IMR-90 (cell line): ENCODE measurements at regions not wholly inside any gene's neighbourhood (a gene's known extent, or its start where the extent isn't known, plus 50 kb on each side); places are given as distances from the start of the nearest gene placed in this dataset.

ENCODE experiments used
- ATAC-seq: fragments of 200-7000 bp; cut with Tn5 transposase; 2 replicates; pipeline ENCODE4 v1.9.1; 2020; ENCODE audit warnings: low read depth, mild to moderate bottlenecking, moderate library complexity
- BruUV-seq: library from RNA; stranded (reverse); fragments of 400-500 nt; replicated peaks from 2 replicates; lab custom pipeline; 2021; lab: Mats Ljungman, UMichigan
- CTCF ChIA-PET: fragments of 300-600 bp; formaldehyde crosslinking; extraction: SDS; loops from one replicate; lab custom pipeline; 2021; ENCODE audit warnings: antibody characterized with exemption; lab: Yijun Ruan, JAX
- POLR2A ChIA-PET: fragments of 300-600 bp; sonication (Branson Sonifier 250); formaldehyde crosslinking; loops from one replicate; lab custom pipeline; 2022; ENCODE audit warnings: antibody characterized with exemption; ENCODE audit not compliant: unreplicated experiment; lab: Charles Lee
- DNase-seq: peaks from one replicate; pipeline ENCODE4 v3.0.0; 2013
- H2AFZ ChIP-seq: replicated peaks from 2 replicates; pipeline ENCODE3; 2013; ENCODE audit warnings: low read length, mild to moderate bottlenecking; ENCODE audit not compliant: poor library complexity
- H2AK5ac ChIP-seq: 2 replicates; pipeline ENCODE4 v1.6.1; 2013; ENCODE audit warnings: low read depth, low read length, inconsistent platforms
- H2AK9ac ChIP-seq: replicated peaks from 2 replicates; pipeline ENCODE3; 2013; ENCODE audit warnings: mild to moderate bottlenecking, low read depth, low read length, moderate library complexity; ENCODE audit not compliant: poor library complexity
- H2BK120ac ChIP-seq: 2 replicates; pipeline ENCODE4 v1.6.1; 2013; ENCODE audit warnings: low read depth, low read length, inconsistent platforms
- H2BK15ac ChIP-seq: 3 replicates; pipeline ENCODE4 v1.6.1; 2013; ENCODE audit warnings: low read depth, low read length, inconsistent platforms
- H2BK20ac ChIP-seq: 2 replicates; pipeline ENCODE4 v1.6.1; 2013; ENCODE audit warnings: low read depth, mild to moderate bottlenecking, inconsistent platforms, low read length, moderate library complexity
- H2BK5ac ChIP-seq: 2 replicates; pipeline ENCODE4 v1.6.1; 2013; ENCODE audit warnings: mild to moderate bottlenecking, low read depth, low read length, inconsistent platforms; ENCODE audit not compliant: poor library complexity, severe bottlenecking
- H3K14ac ChIP-seq: replicated peaks from 2 replicates; pipeline ENCODE4 v1.6.1; 2013; ENCODE audit warnings: low read depth, low read length, inconsistent platforms
- H3K18ac ChIP-seq: 2 replicates; pipeline ENCODE4 v1.6.1; 2013; ENCODE audit warnings: low read depth, low read length, control low read depth
- H3K23ac ChIP-seq: 2 replicates; pipeline ENCODE4 v1.6.1; 2013; ENCODE audit warnings: low read depth, low read length, inconsistent platforms
- H3K27ac ChIP-seq: 2 replicates; pipeline ENCODE4 v1.5.1; 2013; ENCODE audit warnings: mild to moderate bottlenecking, control low read depth, low read length; ENCODE audit not compliant: insufficient read depth
- H3K27me3 ChIP-seq: 2 replicates; pipeline ENCODE4 v1.6.1; 2013; ENCODE audit warnings: low read length; ENCODE audit not compliant: control insufficient read depth, insufficient read depth
- H3K36me3 ChIP-seq: 2 replicates; pipeline ENCODE4 v1.6.1; 2013; ENCODE audit warnings: low read length, mixed read lengths; ENCODE audit not compliant: control insufficient read depth, insufficient read depth
- H3K4ac ChIP-seq: 2 replicates; pipeline ENCODE4 v1.6.1; 2013; ENCODE audit warnings: low read depth, low read length, inconsistent platforms
- H3K4me1 ChIP-seq: 2 replicates; pipeline ENCODE4 v1.6.1; 2013; ENCODE audit warnings: low read length, mixed read lengths; ENCODE audit not compliant: control insufficient read depth, insufficient read depth
- H3K4me2 ChIP-seq: 2 replicates; pipeline ENCODE4 v1.6.1; 2013; ENCODE audit warnings: low read depth, mild to moderate bottlenecking, control low read depth, low read length, moderate library complexity
- H3K4me3 ChIP-seq: 2 replicates; pipeline ENCODE4 v1.5.1; 2013; ENCODE audit warnings: low read depth, mild to moderate bottlenecking, control low read depth, low read length, moderate library complexity; ENCODE audit not compliant: insufficient read depth
- H3K56ac ChIP-seq: 2 replicates; pipeline ENCODE4 v1.6.1; 2013; ENCODE audit warnings: low read length, inconsistent platforms; ENCODE audit not compliant: insufficient read depth; ENCODE audit errors: extremely low read depth
- H3K79me1 ChIP-seq, 2 experiments: 2 replicates each; pipeline ENCODE4 v1.6.1; 2013; ENCODE audit warnings: low read length in 2 of 2, inconsistent platforms in 1 of 2, low read depth in 1 of 2
- H3K9ac ChIP-seq: 2 replicates; pipeline ENCODE4 v1.6.1; 2013; ENCODE audit warnings: low read depth, low read length, control low read depth
- H3K9me1 ChIP-seq: 2 replicates; pipeline ENCODE4 v1.6.1; 2013; ENCODE audit warnings: low read length, inconsistent platforms; ENCODE audit not compliant: insufficient read depth
- H3K9me3 ChIP-seq: 2 replicates; pipeline ENCODE4 v1.6.1; 2013; ENCODE audit warnings: low read length; ENCODE audit not compliant: control insufficient read depth, insufficient read depth
- H4K20me1 ChIP-seq: 2 replicates; pipeline ENCODE4 v1.6.1; 2013; ENCODE audit warnings: low read length, inconsistent platforms; ENCODE audit not compliant: insufficient read depth
- H4K5ac ChIP-seq: 2 replicates; pipeline ENCODE4 v1.6.1; 2013; ENCODE audit warnings: mild to moderate bottlenecking, low read depth, low read length, control low read depth
- H4K8ac ChIP-seq, 2 experiments: 2 replicates each; pipeline ENCODE4 v1.6.1; 2013; ENCODE audit warnings: low read depth in 2 of 2, low read length in 2 of 2, control low read depth in 1 of 2, inconsistent platforms in 1 of 2
- H4K91ac ChIP-seq: 2 replicates; pipeline ENCODE4 v1.6.1; 2013; ENCODE audit warnings: low read depth, low read length, inconsistent platforms; ENCODE audit not compliant: insufficient read depth
- BHLHE40 ChIP-seq: fragments of 150-350 bp; IDR thresholded peaks from 2 replicates; pipeline ENCODE4 v1.6.1; 2016; ENCODE audit warnings: mild to moderate bottlenecking, low read depth, low read length
- CEBPB ChIP-seq: IDR thresholded peaks from 2 replicates; pipeline ENCODE4 v1.6.1; 2012; ENCODE audit warnings: low read depth, low read length, improper control_type of control experiment
- CHD1 ChIP-seq: IDR thresholded peaks from 2 replicates; pipeline ENCODE4 v1.6.1; 2012; ENCODE audit warnings: low read depth, low read length, improper control_type of control experiment
- FOS ChIP-seq: fragments of 150-350 bp; IDR thresholded peaks from 2 replicates; pipeline ENCODE4 v1.6.1; 2016; ENCODE audit warnings: low read depth, low read length
- MAFK ChIP-seq: IDR thresholded peaks from 2 replicates; pipeline ENCODE4 v1.6.1; 2012; ENCODE audit warnings: low read depth, low read length, improper control_type of control experiment
- MAZ ChIP-seq: IDR thresholded peaks from 2 replicates; pipeline ENCODE4 v1.6.1; 2012; ENCODE audit warnings: low read depth, mild to moderate bottlenecking, low read length, improper control_type of control experiment, moderate library complexity, borderline replicate concordance
- MXI1 ChIP-seq: IDR thresholded peaks from 2 replicates; pipeline ENCODE4 v1.6.1; 2012; ENCODE audit warnings: low read depth, mild to moderate bottlenecking, low read length, moderate library complexity, borderline replicate concordance
- NFE2L2 ChIP-seq: fragments of 150-350 bp; IDR thresholded peaks from 2 replicates; pipeline ENCODE4 v1.6.1; 2016; ENCODE audit warnings: low read depth, mild to moderate bottlenecking, low read length
- POLR2A ChIP-seq: IDR thresholded peaks from 2 replicates; pipeline ENCODE4 v1.6.1; 2012; ENCODE audit warnings: mild to moderate bottlenecking, low read depth, low read length
- RAD21 ChIP-seq: IDR thresholded peaks from 2 replicates; pipeline ENCODE4 v1.6.1; 2012; ENCODE audit warnings: low read length, improper control_type of control experiment
- RCOR1 ChIP-seq: IDR thresholded peaks from 2 replicates; pipeline ENCODE4 v1.6.1; 2012; ENCODE audit warnings: mild to moderate bottlenecking, low read length, improper control_type of control experiment; ENCODE audit not compliant: insufficient replicate concordance
- RFX5 ChIP-seq: IDR thresholded peaks from 2 replicates; pipeline ENCODE4 v1.8.0; 2012; ENCODE audit warnings: low read depth, mild to moderate bottlenecking, low read length, moderate library complexity
- SMC3 ChIP-seq: fragments of 150-350 bp; IDR thresholded peaks from 2 replicates; pipeline ENCODE4 v1.6.1; 2016; ENCODE audit warnings: low read depth, mild to moderate bottlenecking, antibody characterized with exemption, low read length, moderate library complexity
- WGBS, 2 experiments: methylation state at CpG; one replicate each; pipeline versions ENCODE4 v1.1.5 to v1.1.7; 2013; ENCODE audit warnings: missing lambda C conversion rate in 2 of 2; ENCODE audit not compliant: insufficient read length in 1 of 2; ENCODE audit errors: extremely low coverage in 2 of 2; 5-methylcytosine and 5-hydroxymethylcytosine counted together
- dilution Hi-C: fragments of 300-500 bp; cut with HindIII; formaldehyde crosslinking; loops from one replicate; pipeline ENCODE4 v1.14.3; 2018; ENCODE audit warnings: low sequenced_read_pairs; ENCODE audit not compliant: unreplicated experiment
- in situ Hi-C: fragments of 300-500 bp; cut with MboI; formaldehyde crosslinking; loops from 3 replicates; pipeline ENCODE4 v1.14.3; 2019; ENCODE audit warnings: low sequenced_read_pairs, inconsistent platforms, mixed read lengths
- intact Hi-C: fragments of 100-400 bp; cut with micrococcal nuclease; formaldehyde crosslinking; loops from 2 replicates; pipeline ENCODE4 v1.10.0; 2022
- TF ChIP-seq, protein P1 (sequence below): conservative IDR thresholded peaks from 2 replicates; pipeline ENCODE4 v1.5.1; 2012; ENCODE audit warnings: mild to moderate bottlenecking, low read depth, low read length, improper control_type of control experiment
- TF ChIP-seq, protein P2 (sequence below): fragments of 150-350 bp; IDR thresholded peaks from 2 replicates; pipeline ENCODE4 v1.6.1; 2017; ENCODE audit warnings: mild to moderate bottlenecking, antibody characterized with exemption, low read length, low read depth
- TF ChIP-seq, protein P3 (sequence below): fragments of 150-350 bp; IDR thresholded peaks from 2 replicates; pipeline ENCODE4 v1.6.1; 2016; ENCODE audit warnings: low read depth, mild to moderate bottlenecking, low read length, moderate library complexity, borderline replicate concordance

DNA sequence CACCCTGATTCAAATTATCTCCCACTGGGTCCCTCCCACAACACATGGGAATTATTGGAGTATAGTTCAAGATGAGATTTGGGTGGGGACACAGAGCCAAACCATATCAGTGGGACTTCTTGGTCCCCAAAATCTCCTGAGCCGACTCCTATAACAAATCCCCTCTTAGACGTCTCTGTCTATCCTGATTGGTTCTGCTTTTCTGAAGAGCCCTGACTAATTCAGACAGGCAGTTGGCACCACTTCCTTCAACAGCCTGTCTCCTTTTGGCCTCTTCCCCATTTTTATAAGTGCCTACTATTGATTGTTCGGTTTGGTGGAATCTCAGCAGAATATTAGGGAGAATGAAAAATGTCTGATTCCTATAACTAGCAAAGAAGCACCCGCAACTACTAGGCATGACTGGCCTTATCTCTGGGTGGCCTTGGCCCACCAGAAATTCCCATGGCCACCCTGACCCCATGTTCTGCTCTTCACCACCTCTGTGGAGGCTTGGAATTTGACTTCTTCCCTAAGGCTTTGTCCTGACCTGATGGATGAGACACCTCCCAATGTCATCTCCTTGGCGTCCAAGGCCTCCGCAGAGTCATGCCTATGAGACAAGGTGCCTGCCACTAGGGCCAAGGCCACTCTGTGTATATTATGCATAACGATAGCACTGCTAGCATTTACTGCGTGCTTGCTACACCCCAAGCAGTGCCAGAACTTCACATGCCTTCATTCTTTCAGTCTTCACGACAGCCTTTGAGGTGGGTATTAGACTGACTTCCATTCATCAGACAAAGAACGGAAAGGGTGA lies 218.9 kb upstream of the COPS8 start:
- TF ChIP-seq POLR2A (no peak), MAFK (no peak), RAD21 (no peak), SMC3 (no peak), NFE2L2 (no peak), MXI1 (no peak), MAZ (no peak), BHLHE40 (no peak), RFX5 (no peak), FOS (no peak), RCOR1 (no peak), CEBPB (no peak), CHD1 (no peak)
- TF ChIP-seq, protein P1, sequence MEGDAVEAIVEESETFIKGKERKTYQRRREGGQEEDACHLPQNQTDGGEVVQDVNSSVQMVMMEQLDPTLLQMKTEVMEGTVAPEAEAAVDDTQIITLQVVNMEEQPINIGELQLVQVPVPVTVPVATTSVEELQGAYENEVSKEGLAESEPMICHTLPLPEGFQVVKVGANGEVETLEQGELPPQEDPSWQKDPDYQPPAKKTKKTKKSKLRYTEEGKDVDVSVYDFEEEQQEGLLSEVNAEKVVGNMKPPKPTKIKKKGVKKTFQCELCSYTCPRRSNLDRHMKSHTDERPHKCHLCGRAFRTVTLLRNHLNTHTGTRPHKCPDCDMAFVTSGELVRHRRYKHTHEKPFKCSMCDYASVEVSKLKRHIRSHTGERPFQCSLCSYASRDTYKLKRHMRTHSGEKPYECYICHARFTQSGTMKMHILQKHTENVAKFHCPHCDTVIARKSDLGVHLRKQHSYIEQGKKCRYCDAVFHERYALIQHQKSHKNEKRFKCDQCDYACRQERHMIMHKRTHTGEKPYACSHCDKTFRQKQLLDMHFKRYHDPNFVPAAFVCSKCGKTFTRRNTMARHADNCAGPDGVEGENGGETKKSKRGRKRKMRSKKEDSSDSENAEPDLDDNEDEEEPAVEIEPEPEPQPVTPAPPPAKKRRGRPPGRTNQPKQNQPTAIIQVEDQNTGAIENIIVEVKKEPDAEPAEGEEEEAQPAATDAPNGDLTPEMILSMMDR = no peak
- TF ChIP-seq, protein P2, sequence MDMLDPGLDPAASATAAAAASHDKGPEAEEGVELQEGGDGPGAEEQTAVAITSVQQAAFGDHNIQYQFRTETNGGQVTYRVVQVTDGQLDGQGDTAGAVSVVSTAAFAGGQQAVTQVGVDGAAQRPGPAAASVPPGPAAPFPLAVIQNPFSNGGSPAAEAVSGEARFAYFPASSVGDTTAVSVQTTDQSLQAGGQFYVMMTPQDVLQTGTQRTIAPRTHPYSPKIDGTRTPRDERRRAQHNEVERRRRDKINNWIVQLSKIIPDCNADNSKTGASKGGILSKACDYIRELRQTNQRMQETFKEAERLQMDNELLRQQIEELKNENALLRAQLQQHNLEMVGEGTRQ = no peak
- TF ChIP-seq, protein P3, sequence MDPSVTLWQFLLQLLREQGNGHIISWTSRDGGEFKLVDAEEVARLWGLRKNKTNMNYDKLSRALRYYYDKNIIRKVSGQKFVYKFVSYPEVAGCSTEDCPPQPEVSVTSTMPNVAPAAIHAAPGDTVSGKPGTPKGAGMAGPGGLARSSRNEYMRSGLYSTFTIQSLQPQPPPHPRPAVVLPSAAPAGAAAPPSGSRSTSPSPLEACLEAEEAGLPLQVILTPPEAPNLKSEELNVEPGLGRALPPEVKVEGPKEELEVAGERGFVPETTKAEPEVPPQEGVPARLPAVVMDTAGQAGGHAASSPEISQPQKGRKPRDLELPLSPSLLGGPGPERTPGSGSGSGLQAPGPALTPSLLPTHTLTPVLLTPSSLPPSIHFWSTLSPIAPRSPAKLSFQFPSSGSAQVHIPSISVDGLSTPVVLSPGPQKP = no peak
- H3K27ac ChIP-seq = no peak overlapping the region
- no peaks in the 10 kb centered on the region for H3K79me1 ChIP-seq
- no peak overlapping the region for H3K18ac ChIP-seq
- no peaks in the 10 kb centered on the region for H3K9me1 ChIP-seq
- ATAC-seq = no peak
- H3K56ac ChIP-seq = no peak overlapping the region
- CTCF ChIA-PET = no interaction called here
- H3K27me3 ChIP-seq = no peaks in the 10 kb centered on the region
- WGBS, 2 experiments = 92% methylated on average over 4 of the region's 10 CpGs; no CpG with 5 or more reads in 1 of the 2 experiments
- intact Hi-C loops (no loop called here), in situ Hi-C loops (no loop called here), dilution Hi-C loops (no loop called here)
- no peak overlapping the region for H3K14ac ChIP-seq
- H4K8ac ChIP-seq = no peak overlapping the region
- H3K4ac ChIP-seq = no peak overlapping the region
- POLR2A ChIA-PET = no interaction called here
- H3K4me2 ChIP-seq = no peak overlapping the region
- H4K5ac ChIP-seq = no peak overlapping the region
- H3K4me1 ChIP-seq = peaks cover 3% of the 10 kb centered on the region; the same call in 1 of the 2 replicates
- no peaks in the 10 kb centered on the region for H4K20me1 ChIP-seq
- no peak overlapping the region for H2AFZ ChIP-seq
- no peak overlapping the region for H2AK5ac ChIP-seq
- no peak overlapping the region for H3K23ac ChIP-seq
- H2BK20ac ChIP-seq = no peak overlapping the region
- H2AK9ac ChIP-seq = no peak overlapping the region
- no peak overlapping the region for H3K9ac ChIP-seq
- H3K4me3 ChIP-seq = no peak overlapping the region
- no peak overlapping the region for H2BK15ac ChIP-seq
- no peak overlapping the region for H2BK120ac ChIP-seq
- DNase-seq = no peak
- BruUV-seq = no TSS peak
- H3K36me3 ChIP-seq = no peaks in the 10 kb centered on the region
- no peaks in the 10 kb centered on the region; the same call in 1 of the 2 replicates for H3K9me3 ChIP-seq
- no peak overlapping the region for H4K91ac ChIP-seq
- H2BK5ac ChIP-seq = no peak overlapping the region
